ENCODE measurements at regions not wholly inside any gene's neighbourhood (a gene's known extent, or its start where the extent isn't known, plus 50 kb on each side); places are given as distances from the start of the nearest gene placed in this dataset.

- TF ChIP-seq CTCF (IDR thresholded peaks at IDR 0.05) (no peak), POLR2A (IDR thresholded peaks at IDR 0.05) (no peak)
These were observed 1584.3 kb upstream of the ACVR2A start for GRCh38 chr2:146260551-146260950.

Data from sigmoid colon (tissue), 3 donors.